WTC11 (cell line): ENCODE measurements at regions not wholly inside any gene's neighbourhood (a gene's known extent, or its start where the extent isn't known, plus 50 kb on each side); places are given as distances from the start of the nearest gene placed in this dataset.

ENCODE experiments used
- ATF2 ChIP-seq: sonication (generic); formaldehyde crosslinking; IDR thresholded peaks from 2 replicates; pipeline ENCODE4 v1.8.1; 2022; ENCODE audit warnings: low read depth, missing genetic modification reagents, borderline replicate concordance
- E2F5 ChIP-seq: sonication (generic); formaldehyde crosslinking; IDR thresholded peaks from 2 replicates; pipeline ENCODE4 v1.8.1; 2022; ENCODE audit warnings: mild to moderate bottlenecking, moderate library complexity, missing genetic modification reagents
- ESRRA ChIP-seq: sonication (generic); formaldehyde crosslinking; IDR thresholded peaks from 2 replicates; pipeline ENCODE4 v1.8.1; 2022; ENCODE audit warnings: mild to moderate bottlenecking, missing genetic modification reagents, borderline replicate concordance
- NR3C1 ChIP-seq: sonication (generic); formaldehyde crosslinking; conservative IDR thresholded peaks from 2 replicates; pipeline ENCODE4 v1.8.1; 2023; ENCODE audit warnings: low read depth, mild to moderate bottlenecking, missing genetic modification reagents
- OVOL2 ChIP-seq: fragments of 250-450 bp; sonication (Bioruptor Pico); IDR thresholded peaks from 2 replicates; pipeline ENCODE4 v1.9.0; 2021; ENCODE audit warnings: mild to moderate bottlenecking, borderline replicate concordance
- SMAD4 ChIP-seq: sonication (generic); formaldehyde crosslinking; IDR thresholded peaks from 2 replicates; pipeline ENCODE4 v1.8.0; 2022; ENCODE audit warnings: mild to moderate bottlenecking, missing genetic modification reagents
- SOX15 ChIP-seq: fragments of 250-450 bp; sonication (Bioruptor Pico); IDR thresholded peaks from 2 replicates; pipeline ENCODE4 v1.9.0; 2021; ENCODE audit warnings: mild to moderate bottlenecking
- TCF7 ChIP-seq: sonication (generic); formaldehyde crosslinking; IDR thresholded peaks from 2 replicates; pipeline ENCODE4 v1.8.0; 2022; ENCODE audit warnings: mild to moderate bottlenecking, low read depth, missing genetic modification reagents, moderate library complexity
- TF ChIP-seq, protein P1 (sequence below): fragments of 200-600 bp; IDR thresholded peaks from 2 replicates; pipeline ENCODE4 v1.8.0; 2022; ENCODE audit warnings: antibody characterized with exemption
- TF ChIP-seq, protein P2 (sequence below): sonication (generic); formaldehyde crosslinking; IDR thresholded peaks from 2 replicates; pipeline ENCODE4 v1.8.1; 2022; ENCODE audit warnings: missing genetic modification reagents, borderline replicate concordance
- TF ChIP-seq, protein P3 (sequence below): sonication (generic); formaldehyde crosslinking; conservative IDR thresholded peaks from 2 replicates; pipeline ENCODE4 v1.8.1; 2023; ENCODE audit warnings: mild to moderate bottlenecking, low read depth, missing genetic modification reagents, moderate library complexity
- TF ChIP-seq, protein P4 (sequence below): sonication (generic); formaldehyde crosslinking; conservative IDR thresholded peaks from 2 replicates; pipeline ENCODE4 v1.8.1; 2022; ENCODE audit warnings: mild to moderate bottlenecking, missing genetic modification reagents
- TF ChIP-seq, protein P5 (sequence below): sonication (generic); formaldehyde crosslinking; IDR thresholded peaks from 2 replicates; pipeline ENCODE4 v1.8.1; 2023; ENCODE audit warnings: mild to moderate bottlenecking, missing genetic modification reagents
- TF ChIP-seq, protein P6 (sequence below): sonication (generic); formaldehyde crosslinking; IDR thresholded peaks from 2 replicates; pipeline ENCODE4 v1.8.0; 2023; ENCODE audit warnings: missing genetic modification reagents

DNA sequence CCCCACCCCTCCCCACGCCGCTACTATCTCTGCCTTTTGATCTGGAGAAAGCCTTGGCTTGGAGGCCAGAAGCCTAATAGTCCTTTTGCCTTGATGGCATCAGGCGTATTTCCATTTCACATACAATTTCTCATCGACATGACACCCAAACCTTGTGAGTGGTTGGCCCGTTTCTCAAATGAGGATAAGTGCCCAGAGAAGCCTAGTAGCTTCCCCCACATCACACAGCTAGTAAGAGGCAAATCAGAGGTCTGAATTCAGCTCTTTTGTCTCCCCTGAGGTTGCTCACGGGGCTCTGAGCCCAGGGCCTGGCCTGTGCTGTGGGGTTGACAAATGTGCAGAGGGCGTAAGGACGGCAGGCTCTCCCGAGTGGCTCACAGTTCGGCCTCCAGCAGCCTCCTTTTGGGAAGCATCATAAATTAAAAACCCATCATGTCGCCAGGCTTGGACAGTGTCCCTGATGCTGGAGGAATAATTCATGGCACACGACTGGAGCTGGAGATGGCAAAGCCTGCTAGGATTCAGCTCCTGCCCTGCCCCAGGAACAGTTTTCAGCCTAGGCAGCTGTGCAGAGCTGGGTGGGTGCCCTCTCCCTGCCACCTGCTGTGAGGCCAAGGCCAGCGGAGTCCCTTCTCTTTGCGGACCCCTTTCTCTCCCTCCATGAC, 263.8 kb downstream of the NSG2 start:
- TF ChIP-seq, protein P1, sequence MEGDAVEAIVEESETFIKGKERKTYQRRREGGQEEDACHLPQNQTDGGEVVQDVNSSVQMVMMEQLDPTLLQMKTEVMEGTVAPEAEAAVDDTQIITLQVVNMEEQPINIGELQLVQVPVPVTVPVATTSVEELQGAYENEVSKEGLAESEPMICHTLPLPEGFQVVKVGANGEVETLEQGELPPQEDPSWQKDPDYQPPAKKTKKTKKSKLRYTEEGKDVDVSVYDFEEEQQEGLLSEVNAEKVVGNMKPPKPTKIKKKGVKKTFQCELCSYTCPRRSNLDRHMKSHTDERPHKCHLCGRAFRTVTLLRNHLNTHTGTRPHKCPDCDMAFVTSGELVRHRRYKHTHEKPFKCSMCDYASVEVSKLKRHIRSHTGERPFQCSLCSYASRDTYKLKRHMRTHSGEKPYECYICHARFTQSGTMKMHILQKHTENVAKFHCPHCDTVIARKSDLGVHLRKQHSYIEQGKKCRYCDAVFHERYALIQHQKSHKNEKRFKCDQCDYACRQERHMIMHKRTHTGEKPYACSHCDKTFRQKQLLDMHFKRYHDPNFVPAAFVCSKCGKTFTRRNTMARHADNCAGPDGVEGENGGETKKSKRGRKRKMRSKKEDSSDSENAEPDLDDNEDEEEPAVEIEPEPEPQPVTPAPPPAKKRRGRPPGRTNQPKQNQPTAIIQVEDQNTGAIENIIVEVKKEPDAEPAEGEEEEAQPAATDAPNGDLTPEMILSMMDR: no peak
- TF ChIP-seq, protein P2, sequence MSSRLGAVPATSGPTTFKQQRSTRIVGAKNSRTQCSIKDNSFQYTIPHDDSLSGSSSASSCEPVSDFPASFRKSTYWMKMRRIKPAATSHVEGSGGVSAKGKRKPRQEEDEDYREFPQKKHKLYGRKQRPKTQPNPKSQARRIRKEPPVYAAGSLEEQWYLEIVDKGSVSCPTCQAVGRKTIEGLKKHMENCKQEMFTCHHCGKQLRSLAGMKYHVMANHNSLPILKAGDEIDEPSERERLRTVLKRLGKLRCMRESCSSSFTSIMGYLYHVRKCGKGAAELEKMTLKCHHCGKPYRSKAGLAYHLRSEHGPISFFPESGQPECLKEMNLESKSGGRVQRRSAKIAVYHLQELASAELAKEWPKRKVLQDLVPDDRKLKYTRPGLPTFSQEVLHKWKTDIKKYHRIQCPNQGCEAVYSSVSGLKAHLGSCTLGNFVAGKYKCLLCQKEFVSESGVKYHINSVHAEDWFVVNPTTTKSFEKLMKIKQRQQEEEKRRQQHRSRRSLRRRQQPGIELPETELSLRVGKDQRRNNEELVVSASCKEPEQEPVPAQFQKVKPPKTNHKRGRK: no peak
- TF ChIP-seq TCF7 (CRISPR knock-in tag) (no peak), E2F5 (no peak), ATF2 (CRISPR knock-in tag) (no peak), OVOL2 (CRISPR knock-in tag) (no peak), ESRRA (CRISPR knock-in tag) (no peak), SMAD4 (CRISPR knock-in tag) (no peak), NR3C1 (CRISPR knock-in tag) (no peak), SOX15 (no peak)
- TF ChIP-seq, protein P3, sequence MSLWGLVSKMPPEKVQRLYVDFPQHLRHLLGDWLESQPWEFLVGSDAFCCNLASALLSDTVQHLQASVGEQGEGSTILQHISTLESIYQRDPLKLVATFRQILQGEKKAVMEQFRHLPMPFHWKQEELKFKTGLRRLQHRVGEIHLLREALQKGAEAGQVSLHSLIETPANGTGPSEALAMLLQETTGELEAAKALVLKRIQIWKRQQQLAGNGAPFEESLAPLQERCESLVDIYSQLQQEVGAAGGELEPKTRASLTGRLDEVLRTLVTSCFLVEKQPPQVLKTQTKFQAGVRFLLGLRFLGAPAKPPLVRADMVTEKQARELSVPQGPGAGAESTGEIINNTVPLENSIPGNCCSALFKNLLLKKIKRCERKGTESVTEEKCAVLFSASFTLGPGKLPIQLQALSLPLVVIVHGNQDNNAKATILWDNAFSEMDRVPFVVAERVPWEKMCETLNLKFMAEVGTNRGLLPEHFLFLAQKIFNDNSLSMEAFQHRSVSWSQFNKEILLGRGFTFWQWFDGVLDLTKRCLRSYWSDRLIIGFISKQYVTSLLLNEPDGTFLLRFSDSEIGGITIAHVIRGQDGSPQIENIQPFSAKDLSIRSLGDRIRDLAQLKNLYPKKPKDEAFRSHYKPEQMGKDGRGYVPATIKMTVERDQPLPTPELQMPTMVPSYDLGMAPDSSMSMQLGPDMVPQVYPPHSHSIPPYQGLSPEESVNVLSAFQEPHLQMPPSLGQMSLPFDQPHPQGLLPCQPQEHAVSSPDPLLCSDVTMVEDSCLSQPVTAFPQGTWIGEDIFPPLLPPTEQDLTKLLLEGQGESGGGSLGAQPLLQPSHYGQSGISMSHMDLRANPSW (CRISPR knock-in tag): no peak
- TF ChIP-seq, protein P4, sequence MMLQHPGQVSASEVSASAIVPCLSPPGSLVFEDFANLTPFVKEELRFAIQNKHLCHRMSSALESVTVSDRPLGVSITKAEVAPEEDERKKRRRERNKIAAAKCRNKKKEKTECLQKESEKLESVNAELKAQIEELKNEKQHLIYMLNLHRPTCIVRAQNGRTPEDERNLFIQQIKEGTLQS (CRISPR knock-in tag): no peak
- TF ChIP-seq, protein P5, sequence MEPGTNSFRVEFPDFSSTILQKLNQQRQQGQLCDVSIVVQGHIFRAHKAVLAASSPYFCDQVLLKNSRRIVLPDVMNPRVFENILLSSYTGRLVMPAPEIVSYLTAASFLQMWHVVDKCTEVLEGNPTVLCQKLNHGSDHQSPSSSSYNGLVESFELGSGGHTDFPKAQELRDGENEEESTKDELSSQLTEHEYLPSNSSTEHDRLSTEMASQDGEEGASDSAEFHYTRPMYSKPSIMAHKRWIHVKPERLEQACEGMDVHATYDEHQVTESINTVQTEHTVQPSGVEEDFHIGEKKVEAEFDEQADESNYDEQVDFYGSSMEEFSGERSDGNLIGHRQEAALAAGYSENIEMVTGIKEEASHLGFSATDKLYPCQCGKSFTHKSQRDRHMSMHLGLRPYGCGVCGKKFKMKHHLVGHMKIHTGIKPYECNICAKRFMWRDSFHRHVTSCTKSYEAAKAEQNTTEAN (CRISPR knock-in tag): no peak
- TF ChIP-seq, protein P6, sequence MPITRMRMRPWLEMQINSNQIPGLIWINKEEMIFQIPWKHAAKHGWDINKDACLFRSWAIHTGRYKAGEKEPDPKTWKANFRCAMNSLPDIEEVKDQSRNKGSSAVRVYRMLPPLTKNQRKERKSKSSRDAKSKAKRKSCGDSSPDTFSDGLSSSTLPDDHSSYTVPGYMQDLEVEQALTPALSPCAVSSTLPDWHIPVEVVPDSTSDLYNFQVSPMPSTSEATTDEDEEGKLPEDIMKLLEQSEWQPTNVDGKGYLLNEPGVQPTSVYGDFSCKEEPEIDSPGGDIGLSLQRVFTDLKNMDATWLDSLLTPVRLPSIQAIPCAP (CRISPR knock-in tag): no peak
